Natural killer cell (primary cell): ENCODE measurements at regions not wholly inside any gene's neighbourhood (a gene's known extent, or its start where the extent isn't known, plus 50 kb on each side); places are given as distances from the start of the nearest gene placed in this dataset.

Experiments used
- ATAC-seq, 3 donors: fragments of 150-1000 bp in 2 of 3; fragments of 200-7000 bp in 1 of 3; cut with Tn5 transposase; 1 replicate in 1 of 3; 2 replicates in 2 of 3; pipeline ENCODE4 v1.10.0; 2021; ENCODE audit warnings: mild to moderate bottlenecking in 2 of 3, moderate library complexity in 2 of 3
- DNase-seq, 2 donors: peaks; one replicate each; pipeline versions ENCODE4 v3.0.0 to v3.0.0-alpha.2; 2013 to 2021; ENCODE audit warnings: mixed read lengths in 1 of 2
- H3K27ac ChIP-seq: one replicate; pipeline ENCODE4 v1.5.1; 2013; ENCODE audit warnings: mild to moderate bottlenecking, low read length
- H3K27me3 ChIP-seq: one replicate; pipeline ENCODE4 v1.6.1; 2013; ENCODE audit warnings: low read length; ENCODE audit not compliant: control insufficient read depth, insufficient read depth
- H3K36me3 ChIP-seq: one replicate; pipeline ENCODE4 v1.6.1; 2013; ENCODE audit warnings: low read length; ENCODE audit not compliant: control insufficient read depth, insufficient read depth
- H3K4me1 ChIP-seq: one replicate; pipeline ENCODE4 v1.6.1; 2013; ENCODE audit warnings: low read length; ENCODE audit not compliant: control insufficient read depth, insufficient read depth
- H3K4me3 ChIP-seq: one replicate; pipeline ENCODE4 v1.5.1; 2013; ENCODE audit warnings: low read length
- H3K9me3 ChIP-seq: one replicate; pipeline ENCODE4 v1.6.1; 2013; ENCODE audit warnings: low read length; ENCODE audit not compliant: control insufficient read depth, insufficient read depth
- H3K27ac Mint-ChIP-seq, 2 donors: one replicate each; pipeline ENCODE4 v1.8.0; 2022; ENCODE audit warnings: mild to moderate bottlenecking in 2 of 2, mixed read lengths in 2 of 2, moderate library complexity in 1 of 2
- H3K27me3 Mint-ChIP-seq, 2 donors: one replicate each; pipeline ENCODE4 v1.8.0; 2022; ENCODE audit warnings: low read depth in 2 of 2, mixed read lengths in 2 of 2
- H3K36me3 Mint-ChIP-seq: one replicate; pipeline ENCODE4 v1.8.0; 2022; ENCODE audit warnings: mixed read lengths
- H3K4me1 Mint-ChIP-seq, 2 donors: one replicate each; pipeline ENCODE4 v1.8.0; 2022; ENCODE audit warnings: mixed read lengths in 2 of 2
- H3K4me3 Mint-ChIP-seq: one replicate; pipeline ENCODE4 v1.8.0; 2022; ENCODE audit warnings: mild to moderate bottlenecking, moderate library complexity, mixed read lengths
- H3K9me3 Mint-ChIP-seq, 2 donors: one replicate each; pipeline ENCODE4 v1.8.0; 2022; ENCODE audit warnings: mixed read lengths in 2 of 2
- WGBS: methylation state at CpG from one replicate; pipeline ENCODE4 v1.1.7; 2013; ENCODE audit warnings: missing lambda C conversion rate; ENCODE audit not compliant: insufficient coverage; 5-methylcytosine and 5-hydroxymethylcytosine counted together
- intact Hi-C: fragments of 100-400 bp; cut with micrococcal nuclease; formaldehyde crosslinking; loops from one replicate; pipeline ENCODE4 v1.14.2; 2022
- TF ChIP-seq, protein P1 (sequence below): fragments of 200-600 bp; IDR thresholded peaks from one replicate; pipeline ENCODE4 v1.8.0; 2022; ENCODE audit warnings: antibody characterized with exemption

DNA sequence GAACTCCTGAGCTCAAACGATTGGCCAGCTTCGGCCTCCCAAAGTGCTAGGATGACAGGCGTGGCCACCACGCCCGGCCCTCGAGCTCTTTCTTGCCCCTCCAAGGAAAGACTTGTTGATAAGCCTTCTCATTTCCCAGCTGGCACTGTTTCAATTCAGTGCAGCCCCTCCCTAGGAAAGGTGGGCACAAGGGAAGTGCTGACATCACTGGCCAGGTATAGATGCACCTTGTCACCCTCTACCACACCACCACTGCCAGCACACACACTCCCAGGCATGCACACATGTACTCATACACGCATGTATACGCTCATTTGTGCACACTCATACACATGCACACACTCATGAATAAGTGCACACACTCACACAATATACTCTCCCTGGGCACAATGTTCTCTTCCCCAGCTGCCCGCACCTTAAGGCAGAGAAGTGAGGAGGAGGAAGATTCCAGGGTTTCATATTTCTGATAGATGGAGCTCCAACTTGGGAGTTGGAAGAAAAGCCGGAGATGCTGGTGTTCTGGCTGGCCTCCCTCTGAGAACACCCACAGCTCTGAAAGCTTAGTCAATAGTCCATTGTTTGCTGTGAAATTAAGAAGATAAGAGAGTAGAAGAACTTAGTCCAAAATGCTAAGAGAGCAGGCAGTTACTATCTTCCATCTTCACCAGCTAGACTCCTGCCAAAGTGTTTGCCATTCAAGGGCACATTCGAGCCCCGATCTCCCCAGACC is 196.7 kb downstream of the FOXO1 start:
- Histone ChIP-seq H3K36me3 (no peaks in the 10 kb centered on the region), H3K27me3 (no peaks in the 10 kb centered on the region), H3K27ac (no peak overlapping the region), H3K4me1 (peaks cover 4% of the 10 kb centered on the region), H3K9me3 (no peaks in the 10 kb centered on the region), H3K4me3 (no peak overlapping the region)
- Mint-ChIP-seq H3K36me3 (no peaks in the 10 kb centered on the region), H3K27ac (no peak overlapping the region), H3K27me3 (peaks cover 0 to 2% of the 10 kb centered on the region in 2 donors), H3K4me3 (no peak overlapping the region), H3K9me3 (peaks cover 0 to 6% of the 10 kb centered on the region in 2 donors), H3K4me1 (peaks cover 0 to 5% of the 10 kb centered on the region in 2 donors)
- ATAC-seq = no peak
- TF ChIP-seq, protein P1, sequence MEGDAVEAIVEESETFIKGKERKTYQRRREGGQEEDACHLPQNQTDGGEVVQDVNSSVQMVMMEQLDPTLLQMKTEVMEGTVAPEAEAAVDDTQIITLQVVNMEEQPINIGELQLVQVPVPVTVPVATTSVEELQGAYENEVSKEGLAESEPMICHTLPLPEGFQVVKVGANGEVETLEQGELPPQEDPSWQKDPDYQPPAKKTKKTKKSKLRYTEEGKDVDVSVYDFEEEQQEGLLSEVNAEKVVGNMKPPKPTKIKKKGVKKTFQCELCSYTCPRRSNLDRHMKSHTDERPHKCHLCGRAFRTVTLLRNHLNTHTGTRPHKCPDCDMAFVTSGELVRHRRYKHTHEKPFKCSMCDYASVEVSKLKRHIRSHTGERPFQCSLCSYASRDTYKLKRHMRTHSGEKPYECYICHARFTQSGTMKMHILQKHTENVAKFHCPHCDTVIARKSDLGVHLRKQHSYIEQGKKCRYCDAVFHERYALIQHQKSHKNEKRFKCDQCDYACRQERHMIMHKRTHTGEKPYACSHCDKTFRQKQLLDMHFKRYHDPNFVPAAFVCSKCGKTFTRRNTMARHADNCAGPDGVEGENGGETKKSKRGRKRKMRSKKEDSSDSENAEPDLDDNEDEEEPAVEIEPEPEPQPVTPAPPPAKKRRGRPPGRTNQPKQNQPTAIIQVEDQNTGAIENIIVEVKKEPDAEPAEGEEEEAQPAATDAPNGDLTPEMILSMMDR = no peak
- DNase-seq = no peak
- WGBS = 89% methylated on average over 12 of the region's 12 CpGs
- intact Hi-C loops = no loop called here

DNA sequence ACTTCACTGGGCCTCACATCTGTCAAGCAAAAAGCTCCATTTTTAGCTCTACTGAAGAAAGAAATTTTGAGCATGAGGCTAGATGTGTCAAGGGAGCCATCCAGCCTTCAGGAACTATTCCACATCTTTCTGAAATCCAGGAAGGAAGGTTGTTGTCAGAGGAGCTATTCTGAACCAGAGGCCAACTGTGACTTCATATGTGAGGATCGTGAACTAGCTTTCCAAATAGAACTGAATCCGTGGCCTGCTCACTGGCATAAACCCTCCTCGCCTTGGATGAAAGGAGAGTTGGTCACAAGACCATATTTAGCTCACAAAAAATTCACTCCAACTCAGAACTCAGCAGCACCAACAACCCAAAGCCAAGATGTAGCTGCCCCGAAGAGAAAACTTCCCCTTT is 195.8 kb downstream of the FOXO1 start:
- peaks cover 0 to 5% of the 10 kb centered on the region in 2 donors for H3K4me1 Mint-ChIP-seq

DNA sequence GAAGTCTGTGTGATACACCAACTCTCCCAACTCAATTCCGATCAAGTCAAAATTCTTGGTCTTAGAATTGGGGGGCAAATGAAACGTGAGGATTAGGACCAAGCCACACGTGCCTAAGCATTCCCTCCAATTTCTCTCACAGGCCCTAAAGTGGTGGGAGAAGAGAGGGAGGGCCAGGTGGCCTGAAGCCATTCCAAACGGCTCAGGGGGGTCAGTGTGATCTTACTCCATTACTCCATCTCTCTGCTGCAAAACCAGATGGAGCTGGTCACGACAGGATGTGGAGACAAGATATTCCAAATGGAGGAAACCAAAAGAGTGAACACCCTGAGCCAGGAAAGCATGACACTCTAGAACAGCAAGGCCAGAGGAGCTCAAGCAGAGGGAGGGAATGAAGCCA is 195.4 kb downstream of the FOXO1 start:
- Mint-ChIP-seq H3K9me3 (peaks cover 0 to 6% of the 10 kb centered on the region in 2 donors), H3K4me3 (no peak overlapping the region), H3K27ac (peak overlapping the region in 1 of 2 donors; percentile 37), H3K27me3 (peaks cover 0 to 7% of the 10 kb centered on the region in 2 donors), H3K36me3 (no peaks in the 10 kb centered on the region), H3K4me1 (peaks cover 0 to 5% of the 10 kb centered on the region in 2 donors)
- TF ChIP-seq, protein P1 = no peak
- H3K9me3 ChIP-seq = no peaks in the 10 kb centered on the region
- no peak overlapping the region for H3K4me3 ChIP-seq
- no peaks in the 10 kb centered on the region for H3K36me3 ChIP-seq
- intact Hi-C loops = no loop called here
- H3K27me3 ChIP-seq = no peaks in the 10 kb centered on the region
- no peak overlapping the region for H3K27ac ChIP-seq
- H3K4me1 ChIP-seq = peaks cover 4% of the 10 kb centered on the region
- 90% methylated on average over 2 of the region's 5 CpGs for WGBS
- no peak for ATAC-seq
- DNase-seq = no peak

More for the DNA sequence above, 195.8 kb downstream of the FOXO1 start:
- H3K9me3 Mint-ChIP-seq = peaks cover 0 to 6% of the 10 kb centered on the region in 2 donors
- peaks cover 4% of the 10 kb centered on the region for H3K4me1 ChIP-seq
- 82% methylated on average over 3 of the region's 4 CpGs for WGBS
- TF ChIP-seq, protein P1 = no peak
- no peak overlapping the region for H3K27ac Mint-ChIP-seq
- intact Hi-C loops = no loop called here
- H3K4me3 Mint-ChIP-seq = no peak overlapping the region
- no peaks in the 10 kb centered on the region for H3K9me3 ChIP-seq
- no peak overlapping the region for H3K4me3 ChIP-seq
- H3K36me3 ChIP-seq = no peaks in the 10 kb centered on the region
- no peak overlapping the region for H3K27ac ChIP-seq
- no peaks in the 10 kb centered on the region for H3K27me3 ChIP-seq
- H3K27me3 Mint-ChIP-seq = peaks cover 0 to 3% of the 10 kb centered on the region in 2 donors
- ATAC-seq = no peak
- H3K36me3 Mint-ChIP-seq = no peaks in the 10 kb centered on the region
- no peak for DNase-seq

DNA sequence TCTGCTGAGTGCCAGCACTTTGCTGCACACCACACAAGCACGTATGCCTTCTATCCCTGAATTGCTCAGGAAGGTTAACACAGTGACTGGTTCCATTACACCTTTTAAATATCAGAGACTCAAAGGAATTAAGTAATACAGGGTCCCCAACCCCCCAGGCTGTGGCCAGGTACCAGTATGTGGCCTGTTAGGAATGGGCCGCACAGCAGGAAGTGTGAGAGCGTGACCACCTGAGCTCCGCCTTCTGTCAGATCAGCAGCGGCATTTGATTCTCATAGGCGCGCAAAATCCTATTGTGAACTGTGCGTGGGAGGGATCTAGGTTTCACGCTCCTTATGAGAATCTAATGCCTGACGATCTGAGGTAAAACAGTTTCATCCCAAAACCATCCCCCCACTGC is 194.5 kb downstream of the FOXO1 start:
- Mint-ChIP-seq H3K4me1 (peaks cover 0 to 5% of the 10 kb centered on the region in 2 donors), H3K36me3 (no peaks in the 10 kb centered on the region), H3K9me3 (peaks cover 0 to 6% of the 10 kb centered on the region in 2 donors), H3K4me3 (no peak overlapping the region), H3K27ac (no peak overlapping the region), H3K27me3 (peaks cover 0 to 7% of the 10 kb centered on the region in 2 donors)
- ATAC-seq (no peak), DNase-seq (no peak)
- H3K36me3 ChIP-seq = no peaks in the 10 kb centered on the region
- H3K4me3 ChIP-seq = no peak overlapping the region
- WGBS = 97% methylated on average over 10 of the region's 10 CpGs
- H3K4me1 ChIP-seq = peaks cover 4% of the 10 kb centered on the region
- no peaks in the 10 kb centered on the region for H3K9me3 ChIP-seq
- TF ChIP-seq, protein P1 = no peak
- intact Hi-C loops = no loop called here
- H3K27me3 ChIP-seq = no peaks in the 10 kb centered on the region
- H3K27ac ChIP-seq = no peak overlapping the region
